ENCODE measurements at regions not wholly inside any gene's neighbourhood (a gene's known extent, or its start where the extent isn't known, plus 50 kb on each side); places are given as distances from the start of the nearest gene placed in this dataset.

- no peak for DNase-seq
Observed at GRCh38 chr12:125871811-125872594, 806.8 kb downstream of the AACS start.

- DNase-seq = no peak
Observed at GRCh38 chr12:125873016-125873415, 807.8 kb downstream of the AACS start.

- DNase-seq = no peak
Observed at GRCh38 chr12:125878483-125878882, 813.2 kb downstream of the AACS start.

- DNase-seq = peak in 21 of 51 donors; percentile 1 to 62 (median 15)
Observed at GRCh38 chr12:125882141-125882540, 816.9 kb downstream of the AACS start.

- DNase-seq = no peak
Observed at GRCh38 chr12:125888921-125889320, 823.7 kb downstream of the AACS start.

- DNase-seq = peak in 21 of 51 donors; percentile 1 to 40 (median 13)
Observed at GRCh38 chr12:125889742-125890141, 824.5 kb downstream of the AACS start.

GRCh38 chr12:125890366-125890905 is 825.2 kb downstream of the AACS start:
- no peak for DNase-seq

GRCh38 chr12:125890971-125891370 is 825.7 kb downstream of the AACS start:
- DNase-seq = peak in 1 of 51 donors; percentile 1

GRCh38 chr12:125892276-125892675 is 827.0 kb downstream of the AACS start:
- no peak for DNase-seq

- DNase-seq = no peak
Observed at GRCh38 chr12:125902991-125903390, 837.8 kb downstream of the AACS start.

GRCh38 chr12:125907351-125907750 is 842.1 kb downstream of the AACS start:
- no peak for DNase-seq

- no peak for DNase-seq
Observed at GRCh38 chr12:125919856-125920470, 854.7 kb downstream of the AACS start.

- no peak for DNase-seq
Observed at GRCh38 chr12:125922330-125922729, 857.1 kb downstream of the AACS start.

- DNase-seq = peak in 1 of 51 donors; percentile 6
Observed at GRCh38 chr12:125936502-125936901, 871.3 kb downstream of the AACS start.

- no peak for DNase-seq
Observed at GRCh38 chr12:125944446-125944845, 879.2 kb downstream of the AACS start.

- no peak for DNase-seq
Observed at GRCh38 chr12:125949471-125949870, 884.2 kb downstream of the AACS start.

- no peak for DNase-seq
Observed at GRCh38 chr12:125954362-125954761, 889.1 kb downstream of the AACS start.

GRCh38 chr12:125956186-125956585 is 891.0 kb downstream of the AACS start:
- no peak for DNase-seq

GRCh38 chr12:125966641-125967040 is 901.4 kb downstream of the AACS start:
- DNase-seq = no peak

- DNase-seq = no peak
Observed at GRCh38 chr12:125968413-125968812, 903.2 kb downstream of the AACS start.

GRCh38 chr12:125971981-125972380 is 906.7 kb downstream of the AACS start:
- no peak for DNase-seq

- no peak for DNase-seq
Observed at GRCh38 chr12:125978286-125978685, 913.1 kb downstream of the AACS start.

Measured in hypothalamus (tissue), 51 donors.